Parathyroid adenoma (tissue), 2 donors: ENCODE measurements at regions not wholly inside any gene's neighbourhood (a gene's known extent, or its start where the extent isn't known, plus 50 kb on each side); places are given as distances from the start of the nearest gene placed in this dataset.

Experiments used
- H2AFZ ChIP-seq: fragments of 300-600 bp; sonication (generic); one replicate; pipeline ENCODE4 v1.7.0; 2017; ENCODE audit warnings: antibody characterized with exemption, mild to moderate bottlenecking
- H3K27ac ChIP-seq: fragments of 300-600 bp; sonication (generic); one replicate; pipeline ENCODE4 v1.7.0; 2017
- H3K27me3 ChIP-seq: fragments of 300-600 bp; sonication (generic); one replicate; pipeline ENCODE4 v1.7.0; 2017; ENCODE audit warnings: low read length; ENCODE audit not compliant: control insufficient read depth, insufficient read depth
- H3K36me3 ChIP-seq: fragments of 300-600 bp; sonication (generic); one replicate; pipeline ENCODE4 v1.7.0; 2017; ENCODE audit warnings: low read length; ENCODE audit not compliant: control insufficient read depth, insufficient read depth
- H3K4me1 ChIP-seq: fragments of 300-600 bp; sonication (generic); one replicate; pipeline ENCODE4 v1.7.0; 2017; ENCODE audit warnings: control low read depth
- H3K4me2 ChIP-seq: fragments of 300-600 bp; sonication (generic); one replicate; pipeline ENCODE4 v1.7.0; 2017; ENCODE audit warnings: low read length
- H3K4me3 ChIP-seq: fragments of 300-600 bp; sonication (generic); one replicate; pipeline ENCODE4 v1.7.0; 2017; ENCODE audit warnings: low read depth, low read length
- H3K79me2 ChIP-seq: fragments of 300-600 bp; sonication (generic); one replicate; pipeline ENCODE4 v1.7.0; 2017; ENCODE audit warnings: control low read depth
- H3K9ac ChIP-seq: fragments of 300-600 bp; sonication (generic); one replicate; pipeline ENCODE4 v1.7.0; 2017; ENCODE audit warnings: mild to moderate bottlenecking
- H3K9me3 ChIP-seq: fragments of 300-600 bp; sonication (generic); one replicate; pipeline ENCODE4 v1.7.0; 2017; ENCODE audit warnings: low read length; ENCODE audit not compliant: control insufficient read depth
- TF ChIP-seq, protein P1 (sequence below): fragments of 300-600 bp; sonication (generic); IDR thresholded peaks from one replicate; pipeline ENCODE4 v1.7.0; 2017; ENCODE audit warnings: antibody characterized with exemption, mild to moderate bottlenecking
- donor health status: primary hyperparathyroidism.

DNA sequence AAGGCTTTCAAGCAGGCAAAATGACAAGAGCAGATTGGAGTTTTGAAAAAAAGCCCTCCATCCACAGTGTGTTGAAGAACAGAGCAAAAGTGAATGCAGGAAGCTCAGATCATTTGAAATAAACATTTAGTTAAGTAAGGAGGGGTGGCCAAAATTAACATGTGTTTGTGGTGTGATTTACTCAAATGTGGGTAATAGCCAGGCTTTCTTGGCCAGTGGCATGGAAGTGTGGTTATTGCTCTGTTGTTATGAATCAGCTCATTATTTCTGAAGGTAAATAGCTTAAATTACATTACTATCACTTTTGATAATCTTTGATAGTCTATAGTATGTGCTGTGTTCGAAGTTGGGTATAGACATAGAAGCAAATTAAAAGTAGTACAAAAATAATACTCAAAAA is 485.9 kb downstream of the LMO4 start:
- TF ChIP-seq, protein P1, sequence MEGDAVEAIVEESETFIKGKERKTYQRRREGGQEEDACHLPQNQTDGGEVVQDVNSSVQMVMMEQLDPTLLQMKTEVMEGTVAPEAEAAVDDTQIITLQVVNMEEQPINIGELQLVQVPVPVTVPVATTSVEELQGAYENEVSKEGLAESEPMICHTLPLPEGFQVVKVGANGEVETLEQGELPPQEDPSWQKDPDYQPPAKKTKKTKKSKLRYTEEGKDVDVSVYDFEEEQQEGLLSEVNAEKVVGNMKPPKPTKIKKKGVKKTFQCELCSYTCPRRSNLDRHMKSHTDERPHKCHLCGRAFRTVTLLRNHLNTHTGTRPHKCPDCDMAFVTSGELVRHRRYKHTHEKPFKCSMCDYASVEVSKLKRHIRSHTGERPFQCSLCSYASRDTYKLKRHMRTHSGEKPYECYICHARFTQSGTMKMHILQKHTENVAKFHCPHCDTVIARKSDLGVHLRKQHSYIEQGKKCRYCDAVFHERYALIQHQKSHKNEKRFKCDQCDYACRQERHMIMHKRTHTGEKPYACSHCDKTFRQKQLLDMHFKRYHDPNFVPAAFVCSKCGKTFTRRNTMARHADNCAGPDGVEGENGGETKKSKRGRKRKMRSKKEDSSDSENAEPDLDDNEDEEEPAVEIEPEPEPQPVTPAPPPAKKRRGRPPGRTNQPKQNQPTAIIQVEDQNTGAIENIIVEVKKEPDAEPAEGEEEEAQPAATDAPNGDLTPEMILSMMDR: no peak
- Histone ChIP-seq H3K4me2 (no peak overlapping the region), H3K27ac (no peak overlapping the region)

DNA sequence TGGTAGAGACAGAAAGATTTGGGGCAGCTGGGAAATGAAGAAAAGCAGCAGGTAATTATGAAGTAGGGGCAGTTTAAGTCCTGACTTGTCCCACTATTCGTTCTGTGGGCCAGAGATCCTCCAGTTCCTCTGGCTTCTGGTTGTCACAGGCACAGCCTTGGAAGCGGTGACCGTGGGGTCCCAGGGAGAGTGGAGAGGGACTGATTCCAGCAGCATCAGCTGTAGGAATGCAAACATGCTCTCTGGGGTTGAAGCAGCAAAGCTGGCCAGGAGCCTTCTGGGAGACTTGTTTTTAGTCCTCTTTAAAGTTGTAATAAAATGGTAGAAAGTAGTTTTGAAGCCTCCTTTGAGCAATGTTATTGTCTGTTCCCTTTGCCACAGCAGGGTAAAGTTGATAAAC is 488.0 kb downstream of the LMO4 start:
- no peaks in the 10 kb centered on the region for H3K79me2 ChIP-seq
- no peaks in the 10 kb centered on the region for H3K4me1 ChIP-seq
- H3K27me3 ChIP-seq: no peaks in the 10 kb centered on the region
- no peaks in the 10 kb centered on the region for H3K9me3 ChIP-seq
- H3K36me3 ChIP-seq: no peaks in the 10 kb centered on the region
- H3K27ac ChIP-seq: no peak overlapping the region
- no peak overlapping the region for H2AFZ ChIP-seq
- TF ChIP-seq, protein P1: no peak
- H3K4me2 ChIP-seq: no peak overlapping the region
- H3K4me3 ChIP-seq: no peak overlapping the region
- H3K9ac ChIP-seq: no peak overlapping the region

More for the DNA sequence above, 485.9 kb downstream of the LMO4 start:
- Histone ChIP-seq H3K4me1 (no peaks in the 10 kb centered on the region), H3K79me2 (no peaks in the 10 kb centered on the region), H2AFZ (no peak overlapping the region), H3K9me3 (no peaks in the 10 kb centered on the region), H3K27me3 (no peaks in the 10 kb centered on the region), H3K9ac (no peak overlapping the region), H3K36me3 (no peaks in the 10 kb centered on the region), H3K4me3 (no peak overlapping the region)

DNA sequence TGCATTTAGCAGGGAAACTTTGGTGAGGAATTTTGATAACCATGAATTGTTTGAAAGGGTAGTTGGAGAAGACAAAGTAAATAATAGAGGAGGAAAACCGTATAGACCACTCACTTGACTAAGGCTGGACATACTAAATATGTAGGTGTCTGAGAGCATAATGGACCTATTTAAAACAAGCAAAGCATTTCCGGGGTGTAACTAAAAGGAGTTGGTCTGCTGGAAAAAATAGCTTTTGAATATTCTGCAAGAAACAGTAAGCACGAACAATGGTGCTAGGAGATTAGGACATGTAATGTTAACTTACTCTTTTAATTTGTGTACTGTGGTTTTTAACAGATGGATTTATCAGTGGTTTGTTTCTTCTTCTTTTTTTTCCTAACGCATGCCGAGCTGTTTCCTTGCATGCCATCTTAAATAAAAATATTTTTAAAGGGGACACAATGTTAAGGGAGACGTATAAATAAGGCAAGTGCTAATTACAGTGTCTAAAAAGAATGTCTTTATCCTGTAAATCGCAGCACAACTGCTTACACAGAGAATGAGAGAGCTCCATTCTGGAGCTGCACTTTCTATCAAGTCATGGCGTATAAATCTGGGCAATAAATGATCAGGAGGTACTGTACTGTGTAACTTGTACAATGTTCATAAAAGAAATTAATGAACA is 492.1 kb downstream of the LMO4 start:
- no peaks in the 10 kb centered on the region for H3K4me1 ChIP-seq
- no peak overlapping the region for H3K9ac ChIP-seq
- H3K27ac ChIP-seq: no peak overlapping the region
- no peaks in the 10 kb centered on the region for H3K27me3 ChIP-seq
- no peak overlapping the region for H2AFZ ChIP-seq
- H3K36me3 ChIP-seq: no peaks in the 10 kb centered on the region
- no peak overlapping the region for H3K4me2 ChIP-seq
- no peak overlapping the region for H3K4me3 ChIP-seq
- H3K79me2 ChIP-seq: no peaks in the 10 kb centered on the region
- TF ChIP-seq, protein P1: no peak
- no peaks in the 10 kb centered on the region for H3K9me3 ChIP-seq

DNA sequence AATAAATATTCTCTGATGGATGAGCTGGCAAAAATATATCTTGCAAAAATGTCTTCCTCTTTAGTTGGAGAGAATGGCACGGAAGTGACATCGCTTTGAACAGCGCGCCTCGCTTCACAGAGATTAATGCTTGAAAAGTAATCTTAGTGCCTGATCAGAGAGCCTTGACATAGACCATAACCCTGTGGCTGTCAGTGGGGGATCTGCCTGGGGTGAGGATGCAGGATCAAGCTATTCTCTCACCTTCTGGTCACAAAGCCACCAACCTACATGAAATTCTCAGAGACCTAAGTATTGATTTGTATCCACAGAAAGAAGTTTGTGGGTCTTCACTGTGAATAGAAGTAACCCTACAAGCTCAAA is 492.6 kb downstream of the LMO4 start:
- TF ChIP-seq, protein P1: no peak
- H3K36me3 ChIP-seq: no peaks in the 10 kb centered on the region
- H2AFZ ChIP-seq: no peak overlapping the region
- H3K4me3 ChIP-seq: no peak overlapping the region
- H3K27ac ChIP-seq: no peak overlapping the region
- H3K79me2 ChIP-seq: no peaks in the 10 kb centered on the region
- H3K9me3 ChIP-seq: no peaks in the 10 kb centered on the region
- no peak overlapping the region for H3K4me2 ChIP-seq
- H3K27me3 ChIP-seq: no peaks in the 10 kb centered on the region
- no peak overlapping the region for H3K9ac ChIP-seq
- H3K4me1 ChIP-seq: no peaks in the 10 kb centered on the region

DNA sequence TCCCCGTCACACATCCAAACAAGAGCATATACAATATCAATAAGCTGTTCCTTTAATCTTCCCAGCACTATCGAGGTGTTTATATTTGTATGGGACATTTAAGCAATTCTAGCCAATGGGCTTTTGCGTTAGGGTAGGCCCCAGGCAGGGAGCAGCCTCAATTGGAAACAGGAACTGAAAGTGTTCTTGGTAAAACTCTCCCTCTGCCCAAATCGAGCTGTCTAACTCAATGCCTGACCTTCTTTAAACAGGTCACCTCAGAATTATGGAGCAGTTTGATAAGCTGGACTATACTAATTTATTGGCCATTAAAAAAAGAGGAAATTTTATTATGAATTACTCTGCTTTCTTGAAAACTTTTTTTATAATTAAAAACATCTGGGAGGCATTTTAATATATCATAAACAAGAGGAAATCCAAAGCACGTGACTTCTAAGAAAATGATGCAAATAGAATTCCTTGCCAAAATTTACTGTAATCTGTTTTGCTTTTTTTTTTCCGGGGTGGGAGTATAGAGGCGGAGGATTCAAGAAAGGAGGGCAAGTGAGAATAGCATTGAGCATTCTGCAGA is 498.1 kb downstream of the LMO4 start:
- Histone ChIP-seq H3K36me3 (no peaks in the 10 kb centered on the region), H3K4me3 (no peak overlapping the region)

More for the DNA sequence above, 498.1 kb downstream of the LMO4 start:
- Histone ChIP-seq H2AFZ (no peak overlapping the region), H3K4me2 (no peak overlapping the region), H3K27me3 (no peaks in the 10 kb centered on the region), H3K9ac (no peak overlapping the region), H3K9me3 (no peaks in the 10 kb centered on the region), H3K79me2 (no peaks in the 10 kb centered on the region), H3K4me1 (no peaks in the 10 kb centered on the region), H3K27ac (no peak overlapping the region)
- TF ChIP-seq, protein P1: no peak
